Right cardiac atrium (tissue), 5 donors: ENCODE measurements at regions not wholly inside any gene's neighbourhood (a gene's known extent, or its start where the extent isn't known, plus 50 kb on each side); places are given as distances from the start of the nearest gene placed in this dataset.
"Not testable (repeated sequence)": the region's sequence is repeated elsewhere in the genome, so short reads cannot be mapped to it uniquely, and the experiment has no call there.

Experiments
- ATAC-seq, 2 donors: fragments of 200-7000 bp; cut with Tn5 transposase; one replicate each; pipeline versions ENCODE4 v1.8.0 to v1.9.1; 2020; ENCODE audit warnings: moderate library complexity in 2 of 2, mild to moderate bottlenecking in 1 of 2
- DNase-seq, 3 donors: peaks; one replicate each; pipeline ENCODE4 v3.0.0-alpha.2; 2020
- H3K27ac ChIP-seq: one replicate; pipeline ENCODE4 v1.5.1; 2013; ENCODE audit warnings: mild to moderate bottlenecking, low read length, control low read depth, moderate library complexity
- H3K27me3 ChIP-seq: one replicate; pipeline ENCODE4 v1.6.1; 2013; ENCODE audit not compliant: control insufficient read depth, insufficient read depth
- H3K4me1 ChIP-seq: one replicate; pipeline ENCODE4 v1.6.1; 2013; ENCODE audit warnings: low read length; ENCODE audit not compliant: control insufficient read depth, insufficient read depth
- H3K4me3 ChIP-seq: one replicate; pipeline ENCODE4 v1.5.1; 2013; ENCODE audit warnings: low read length, control low read depth
- H3K9me3 ChIP-seq: one replicate; pipeline ENCODE4 v1.6.1; 2013; ENCODE audit warnings: low read length; ENCODE audit not compliant: control insufficient read depth
- WGBS: extraction: QIAGEN DNeasy Blood & Tissue Kit; methylation state at CpG from one replicate; pipeline ENCODE4 v1.1.7; 2013; 5-methylcytosine and 5-hydroxymethylcytosine counted together
- intact Hi-C, 4 donors: fragments of 100-400 bp; cut with DNase I; formaldehyde crosslinking; loops; one replicate each; pipeline versions ENCODE4 v1.11.0 to v1.14.0; 2022 to 2023
- donor health status: healthy with polysubstance abuse.
- donor health status: DM: no; HTN: yes; CAD: no.
- donor health status: DM: no; HTN: no; CAD: no.
- donor health status: DM: no; HTN: yes; CAD: no; lungs with severe emphysema.
- donor health status: DM: yes; HTN: yes; CAD: no.

DNA sequence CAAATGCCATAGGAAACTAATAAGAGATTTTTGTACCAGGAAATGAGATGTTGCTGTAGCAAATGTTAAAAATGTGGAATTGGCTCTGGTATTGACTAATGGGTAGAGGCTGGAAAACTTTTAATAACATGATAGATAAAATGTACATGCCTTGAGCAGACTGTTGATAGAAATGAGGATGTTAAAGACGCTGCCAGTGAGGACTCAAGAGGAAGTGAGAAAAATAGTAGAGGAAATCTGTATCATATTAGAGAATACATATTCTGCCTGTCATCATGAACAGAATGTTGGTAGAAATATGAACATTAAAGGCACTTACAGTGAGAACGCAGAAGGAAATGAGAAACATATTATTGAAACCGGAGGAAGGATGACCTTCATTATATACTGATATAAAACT lies 577.2 kb upstream of the HTR2C start:
- Histone ChIP-seq H3K27me3 (no peaks in the 10 kb centered on the region), H3K9me3 (no peaks in the 10 kb centered on the region), H3K27ac (no peak overlapping the region), H3K4me1 (no peaks in the 10 kb centered on the region), H3K4me3 (no peak overlapping the region)
- intact Hi-C loops = no loop called here
- ATAC-seq (no peak), DNase-seq (no peak)
- 64% methylated on average over 3 of the region's 3 CpGs for WGBS

DNA sequence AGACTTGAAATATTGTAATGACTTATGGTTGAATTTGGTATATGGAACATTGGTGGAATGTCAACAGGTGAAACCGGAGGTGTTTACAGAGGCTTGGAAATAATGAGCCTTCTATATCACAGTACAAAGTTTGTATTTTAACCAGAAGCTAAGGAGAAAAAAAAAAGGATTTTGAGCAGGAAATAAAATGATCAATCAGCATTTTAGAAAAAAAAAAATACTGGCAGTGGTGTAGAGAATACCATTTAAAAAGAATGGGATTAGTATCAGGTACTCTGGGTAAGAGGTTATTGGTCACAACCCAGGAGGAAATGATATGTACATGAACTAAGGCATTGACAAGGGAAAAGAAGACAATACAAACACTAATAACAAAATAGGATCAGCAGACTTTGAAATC lies 587.1 kb upstream of the HTR2C start:
- no peaks in the 10 kb centered on the region for H3K4me1 ChIP-seq
- DNase-seq (no peak), ATAC-seq (no peak)
- H3K27me3 ChIP-seq = no peaks in the 10 kb centered on the region
- WGBS = 90% methylated on average over 1 of the region's 1 CpG
- no peak overlapping the region for H3K27ac ChIP-seq
- intact Hi-C loops = no loop called here
- no peak overlapping the region for H3K4me3 ChIP-seq
- no peaks in the 10 kb centered on the region for H3K9me3 ChIP-seq

DNA sequence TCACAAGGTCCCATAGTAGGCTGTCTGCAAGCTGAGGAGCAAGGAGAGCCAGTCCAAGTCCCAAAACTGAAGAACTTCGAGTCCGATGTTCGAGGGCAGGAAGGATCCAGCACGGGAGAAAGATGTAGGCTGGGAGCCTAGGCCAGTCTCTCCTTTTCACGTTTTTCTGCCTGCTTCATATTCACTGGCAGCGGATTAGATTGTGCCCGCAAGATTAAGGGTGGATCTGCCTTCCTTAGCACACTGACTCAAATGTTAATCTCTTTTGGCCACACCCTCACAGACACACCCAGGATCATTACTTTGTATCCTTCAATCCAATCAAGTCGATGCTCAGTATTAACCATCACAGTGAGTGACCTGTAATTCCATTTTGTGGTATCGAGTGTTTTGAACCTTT lies 592.2 kb upstream of the HTR2C start:
- H3K4me3 ChIP-seq, intact Hi-C loops, H3K4me1 ChIP-seq, DNase-seq, H3K9me3 ChIP-seq, H3K27me3 ChIP-seq, ATAC-seq, H3K27ac ChIP-seq: not testable (repeated sequence)
- 78% methylated on average over 9 of the region's 9 CpGs for WGBS

DNA sequence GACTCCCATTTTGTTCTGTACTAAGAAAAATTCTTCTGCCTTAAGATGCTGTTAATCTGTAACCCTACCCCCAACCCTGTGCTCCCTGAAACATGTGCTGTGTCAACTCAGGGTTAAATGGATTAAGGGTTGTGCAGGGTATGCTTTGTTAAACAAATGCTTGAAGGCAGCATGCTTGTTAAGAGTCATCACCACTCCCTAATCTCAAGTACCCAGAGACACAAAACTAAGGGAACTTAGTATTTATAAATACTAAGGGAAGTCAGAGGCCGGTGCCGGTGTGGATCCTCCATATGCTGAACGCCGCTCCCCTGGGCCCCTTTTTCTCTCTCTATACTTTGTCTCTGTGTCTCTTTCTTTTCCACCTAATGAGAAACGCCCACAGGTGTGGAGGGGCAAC lies 593.2 kb upstream of the HTR2C start:
- WGBS = 60% methylated on average over 5 of the region's 5 CpGs
- intact Hi-C loops, H3K27ac ChIP-seq, DNase-seq, H3K4me3 ChIP-seq, H3K9me3 ChIP-seq, H3K4me1 ChIP-seq, ATAC-seq, H3K27me3 ChIP-seq: not testable (repeated sequence)

DNA sequence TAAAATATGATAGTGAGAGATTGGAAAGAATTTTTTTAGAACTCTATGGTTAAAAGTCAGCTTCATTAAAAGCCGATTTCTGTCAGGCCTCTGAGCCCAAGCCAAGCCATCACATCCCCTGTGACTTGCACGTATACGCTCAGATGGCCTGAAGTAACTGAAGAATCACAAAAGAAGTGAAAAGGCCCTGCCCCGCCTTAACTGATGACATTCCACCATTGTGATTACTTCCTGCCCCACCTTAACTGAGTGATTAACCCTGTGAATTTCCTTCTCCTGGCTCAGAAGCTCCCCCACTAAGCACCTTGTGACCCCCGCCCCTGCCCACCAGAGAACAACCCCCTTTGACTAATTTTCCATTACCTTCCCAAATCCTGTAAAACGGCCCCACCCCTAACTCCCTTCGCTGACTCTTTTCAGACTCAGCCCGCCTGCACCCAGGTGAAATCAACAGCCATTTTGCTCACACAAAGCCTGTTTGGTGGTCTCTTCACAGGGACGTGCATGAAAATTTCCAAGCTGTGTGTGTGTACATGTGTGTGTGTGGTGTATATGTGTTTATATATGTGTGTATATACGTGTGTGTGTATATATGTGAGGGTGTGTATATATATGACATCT lies 595.5 kb upstream of the HTR2C start:
- H3K27ac ChIP-seq, H3K4me3 ChIP-seq, H3K27me3 ChIP-seq, intact Hi-C loops, DNase-seq, H3K9me3 ChIP-seq, H3K4me1 ChIP-seq, ATAC-seq: not testable (repeated sequence)
- 72% methylated on average over 10 of the region's 10 CpGs for WGBS

DNA sequence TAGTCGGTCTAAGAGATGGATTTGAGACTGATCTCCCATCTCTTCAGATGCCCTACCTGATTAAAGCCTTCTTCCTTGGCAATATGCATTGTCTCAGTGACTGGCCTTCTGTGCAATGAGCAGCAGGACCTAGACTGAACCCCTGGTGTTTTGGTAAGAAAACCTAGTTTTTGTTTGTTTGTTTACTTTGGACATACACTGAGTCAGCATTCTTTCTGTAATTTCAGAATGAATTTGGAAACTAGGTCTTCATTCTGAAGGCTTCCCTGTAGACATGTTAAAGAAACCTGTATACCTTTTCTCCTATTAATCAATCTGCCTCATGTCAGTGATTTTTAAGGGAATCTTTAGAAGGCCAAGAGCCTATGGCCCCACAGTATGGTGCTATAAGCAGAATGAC lies 597.5 kb upstream of the HTR2C start:
- DNase-seq (no peak), ATAC-seq (no peak)
- H3K4me3 ChIP-seq = no peak overlapping the region
- intact Hi-C loops = no loop called here
- WGBS = 85% methylated on average over 1 of the region's 1 CpG
- H3K27ac ChIP-seq = no peak overlapping the region
- H3K27me3 ChIP-seq = no peaks in the 10 kb centered on the region
- H3K9me3 ChIP-seq = no peaks in the 10 kb centered on the region
- no peaks in the 10 kb centered on the region for H3K4me1 ChIP-seq

DNA sequence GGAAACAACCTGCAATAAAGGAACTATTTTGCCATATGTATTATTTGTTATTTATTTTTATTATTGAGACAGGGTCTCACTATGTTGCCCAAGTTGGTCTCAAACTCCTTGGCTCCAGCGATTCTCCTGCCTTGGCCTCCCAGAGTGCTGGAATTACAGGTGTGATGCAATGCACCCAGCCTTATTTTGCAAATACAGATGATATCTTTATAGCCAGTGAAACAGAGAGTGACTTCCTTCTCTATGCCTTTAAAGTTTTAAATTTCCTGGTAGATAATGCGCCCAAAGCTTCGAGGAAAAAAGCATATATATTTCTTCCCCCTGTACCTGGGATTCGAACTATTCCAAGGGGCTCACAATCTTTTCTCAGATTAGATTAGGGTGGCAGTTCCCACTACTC lies 601.1 kb upstream of the HTR2C start:
- WGBS = 73% methylated on average over 4 of the region's 4 CpGs
- no peak for DNase-seq
- Histone ChIP-seq H3K9me3 (no peaks in the 10 kb centered on the region), H3K4me1 (no peaks in the 10 kb centered on the region), H3K27ac (no peak overlapping the region), H3K27me3 (no peaks in the 10 kb centered on the region), H3K4me3 (no peak overlapping the region)
- intact Hi-C loops = no loop called here
- ATAC-seq = no peak

DNA sequence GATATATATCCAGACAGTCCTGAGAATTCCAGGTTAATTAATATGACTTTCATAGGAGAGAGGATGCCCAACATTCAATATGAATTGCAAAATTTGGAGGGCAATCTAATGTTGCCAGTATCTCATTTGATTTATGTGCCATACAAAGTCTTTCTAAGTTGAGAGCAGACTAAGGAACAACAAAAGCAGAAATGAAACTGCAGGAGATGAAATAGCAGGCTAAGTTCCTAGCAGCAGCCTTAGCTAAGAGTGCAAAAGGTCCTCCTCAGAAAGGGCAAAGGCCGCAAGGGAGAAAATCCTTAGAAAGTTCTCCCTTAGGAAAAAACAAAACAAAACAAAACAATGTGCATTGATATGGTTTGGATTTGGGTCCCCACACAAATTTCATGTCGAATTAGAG lies 602.9 kb upstream of the HTR2C start:
- Histone ChIP-seq H3K9me3 (no peaks in the 10 kb centered on the region), H3K4me3 (no peak overlapping the region), H3K27me3 (no peaks in the 10 kb centered on the region), H3K27ac (no peak overlapping the region), H3K4me1 (no peaks in the 10 kb centered on the region)
- ATAC-seq (no peak), DNase-seq (no peak)
- WGBS = 88% methylated on average over 2 of the region's 2 CpGs
- intact Hi-C loops = no loop called here

DNA sequence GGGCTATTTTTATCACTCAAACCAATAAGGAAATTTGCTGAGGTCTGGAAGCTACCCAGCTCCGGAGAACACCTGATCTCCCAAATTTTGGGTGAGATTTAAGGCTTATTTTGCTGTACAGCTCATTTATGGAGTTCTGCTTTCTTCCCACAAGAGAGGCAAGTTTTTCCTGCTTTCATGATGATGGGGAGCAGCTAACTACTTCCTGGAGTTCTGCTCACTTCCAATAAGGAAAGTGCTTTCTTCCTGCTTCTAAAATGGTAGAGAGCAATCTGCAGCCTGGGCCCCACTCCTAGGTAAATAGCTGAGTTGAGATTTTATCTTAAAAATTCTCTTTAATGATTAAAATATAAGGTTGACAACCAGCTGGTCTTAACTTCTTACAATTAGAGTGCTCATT lies 606.0 kb upstream of the HTR2C start:
- DNase-seq = no peak
- no peaks in the 10 kb centered on the region for H3K4me1 ChIP-seq
- intact Hi-C loops = no loop called here
- ATAC-seq = no peak
- no peaks in the 10 kb centered on the region for H3K27me3 ChIP-seq
- no peak overlapping the region for H3K27ac ChIP-seq
- H3K4me3 ChIP-seq = no peak overlapping the region
- 82% methylated on average over 1 of the region's 1 CpG for WGBS
- no peaks in the 10 kb centered on the region for H3K9me3 ChIP-seq

DNA sequence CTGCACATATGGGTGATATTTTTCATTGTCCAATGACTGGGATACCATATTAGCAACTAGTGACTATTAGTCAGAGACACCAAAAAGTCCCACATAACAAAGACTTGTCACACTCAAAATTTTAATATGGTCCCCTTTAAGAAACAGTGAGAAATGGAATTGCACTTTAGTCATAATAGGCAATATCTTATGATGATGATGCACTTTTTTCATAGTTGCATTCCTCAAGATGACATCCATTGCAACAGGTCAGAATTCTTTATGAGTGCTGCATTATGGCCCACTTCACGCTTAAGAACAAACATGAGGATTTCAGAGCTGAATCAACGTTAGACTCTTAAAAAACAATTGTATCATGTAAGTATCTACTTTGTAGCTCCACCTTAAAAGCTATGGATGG lies 608.4 kb upstream of the HTR2C start:
- ATAC-seq (no peak), DNase-seq (no peak)
- H3K27me3 ChIP-seq = no peaks in the 10 kb centered on the region
- WGBS = 81% methylated on average over 2 of the region's 2 CpGs
- no peaks in the 10 kb centered on the region for H3K9me3 ChIP-seq
- intact Hi-C loops = no loop called here
- no peaks in the 10 kb centered on the region for H3K4me1 ChIP-seq
- H3K4me3 ChIP-seq = no peak overlapping the region
- no peak overlapping the region for H3K27ac ChIP-seq

DNA sequence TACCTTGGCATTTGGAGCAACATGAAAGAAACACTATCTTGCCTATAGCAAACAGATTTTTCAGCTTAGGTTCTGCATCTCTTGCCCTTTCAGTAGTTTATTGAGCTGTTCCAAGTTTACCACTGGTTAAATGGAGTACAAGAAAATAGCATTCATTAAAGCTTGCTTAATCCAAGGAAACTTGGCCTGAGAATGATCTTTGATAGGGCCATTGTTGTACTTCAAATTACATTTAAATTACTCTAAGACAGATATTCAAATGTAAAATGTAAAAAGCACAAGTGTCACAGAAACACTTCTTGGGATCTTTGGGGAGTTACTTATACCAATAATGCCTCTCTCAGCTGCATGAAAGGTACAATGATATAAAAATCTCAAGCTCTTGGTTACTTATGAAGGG lies 609.0 kb upstream of the HTR2C start:
- Histone ChIP-seq H3K9me3 (no peaks in the 10 kb centered on the region), H3K4me1 (no peaks in the 10 kb centered on the region), H3K27ac (no peak overlapping the region), H3K4me3 (no peak overlapping the region), H3K27me3 (no peaks in the 10 kb centered on the region)
- no peak for DNase-seq
- intact Hi-C loops = no loop called here
- no peak for ATAC-seq

DNA sequence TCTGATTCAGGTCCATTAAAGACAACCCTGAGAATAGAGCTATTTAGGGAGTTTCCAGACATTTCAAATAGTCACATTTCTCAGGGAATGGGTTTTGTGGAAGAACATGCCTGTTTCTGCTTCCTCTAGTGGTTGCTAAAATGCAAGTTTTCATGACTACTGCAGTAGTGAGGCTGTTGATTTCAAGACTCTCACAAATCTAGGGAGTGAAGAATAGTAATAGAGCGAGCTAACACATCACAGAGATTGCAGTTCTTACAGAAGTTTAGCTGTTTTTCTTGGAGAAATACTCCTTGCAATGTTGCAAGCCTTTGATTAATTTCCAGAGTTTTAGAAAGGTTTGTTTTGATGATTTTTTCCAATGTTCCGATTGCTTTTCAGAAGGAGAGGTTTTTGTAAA lies 610.2 kb upstream of the HTR2C start:
- DNase-seq (no peak), ATAC-seq (no peak)
- H3K4me3 ChIP-seq = no peak overlapping the region
- intact Hi-C loops = no loop called here
- no peaks in the 10 kb centered on the region for H3K27me3 ChIP-seq
- no peaks in the 10 kb centered on the region for H3K4me1 ChIP-seq
- 56% methylated on average over 2 of the region's 2 CpGs for WGBS
- no peaks in the 10 kb centered on the region for H3K9me3 ChIP-seq
- no peak overlapping the region for H3K27ac ChIP-seq
